ENCODE measurements at regions not wholly inside any gene's neighbourhood (a gene's known extent, or its start where the extent isn't known, plus 50 kb on each side); places are given as distances from the start of the nearest gene placed in this dataset.

- TF ChIP-seq POLR2A (IDR thresholded peaks at IDR 0.05; ENCODE audit: low read depth) (no peak), EP300 (IDR thresholded peaks at IDR 0.05) (no peak), CTCF (IDR thresholded peaks at IDR 0.05) (no peak)
Measured at GRCh38 chr18:22043837-22044236, 125.6 kb upstream of the GATA6 start.

Data from esophagus muscularis mucosa (tissue), 4 donors.